SK-MEL-5 (cell line): ENCODE measurements at regions not wholly inside any gene's neighbourhood (a gene's known extent, or its start where the extent isn't known, plus 50 kb on each side); places are given as distances from the start of the nearest gene placed in this dataset.
"Not testable (repeated sequence)": the region's sequence is repeated elsewhere in the genome, so short reads cannot be mapped to it uniquely, and the experiment has no call there.

Experiments
- DNase-seq: peaks from one replicate; pipeline ENCODE4 v3.0.0-alpha.2; 2016; ENCODE audit warnings: low read depth, low spot score
- in situ Hi-C: cut with HindIII; loops from 2 replicates; pipeline ENCODE4 v1.10.0; 2016; ENCODE audit warnings: low sequenced_read_pairs, high pct_unique_total_duplicates, low pct_unique_long_range_greater_than_20kb

GRCh38 chr18:77329651-77330050, 80.0 kb downstream of the GALR1 start:
- in situ Hi-C loops = no loop called here
- no peak for DNase-seq

- in situ Hi-C loops = no loop called here
- DNase-seq = no peak
Measured at GRCh38 chr18:77334876-77335275, 85.2 kb downstream of the GALR1 start.

DNA sequence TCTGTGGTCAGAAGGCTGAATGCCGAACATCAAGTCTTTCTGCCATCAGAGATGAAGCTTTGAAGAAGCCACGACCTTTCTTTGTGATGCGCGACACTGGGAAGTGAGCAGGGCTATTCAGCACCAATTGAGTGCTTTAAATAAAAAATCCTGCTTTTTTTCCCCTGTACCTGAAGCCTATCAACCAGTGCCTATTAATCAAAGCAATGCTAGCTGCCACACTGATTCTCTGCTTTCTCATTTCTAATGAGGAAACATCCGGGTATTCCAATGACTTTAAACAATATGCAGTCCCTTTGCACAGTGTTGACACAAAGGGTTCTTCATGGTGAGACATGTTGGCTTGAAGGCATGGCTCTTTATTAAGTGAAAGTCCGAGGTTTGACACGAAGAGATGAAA, 88.0 kb downstream of the GALR1 start:
- in situ Hi-C loops = no loop called here
- DNase-seq = no peak

DNA sequence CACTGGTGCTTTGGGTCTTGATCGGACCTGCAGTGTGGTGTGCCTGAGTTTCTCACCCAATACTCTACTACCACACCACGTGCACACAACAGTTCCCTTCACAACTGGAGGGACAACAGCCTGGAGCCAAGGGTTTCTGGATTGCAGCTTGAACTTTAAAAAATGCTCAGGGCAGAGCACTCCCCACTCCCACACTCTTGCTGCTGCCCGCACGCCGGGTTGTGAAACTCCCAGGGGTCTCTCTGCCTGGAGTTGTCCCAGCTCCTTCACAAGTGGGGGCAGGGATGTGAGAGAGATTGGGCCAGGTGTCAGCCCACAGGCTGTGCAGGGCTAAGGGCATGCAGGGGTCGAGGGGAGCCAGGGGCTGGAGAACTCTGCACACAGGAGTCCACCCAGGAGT, 89.4 kb downstream of the GALR1 start:
- in situ Hi-C loops = no loop called here
- no peak for DNase-seq

DNA sequence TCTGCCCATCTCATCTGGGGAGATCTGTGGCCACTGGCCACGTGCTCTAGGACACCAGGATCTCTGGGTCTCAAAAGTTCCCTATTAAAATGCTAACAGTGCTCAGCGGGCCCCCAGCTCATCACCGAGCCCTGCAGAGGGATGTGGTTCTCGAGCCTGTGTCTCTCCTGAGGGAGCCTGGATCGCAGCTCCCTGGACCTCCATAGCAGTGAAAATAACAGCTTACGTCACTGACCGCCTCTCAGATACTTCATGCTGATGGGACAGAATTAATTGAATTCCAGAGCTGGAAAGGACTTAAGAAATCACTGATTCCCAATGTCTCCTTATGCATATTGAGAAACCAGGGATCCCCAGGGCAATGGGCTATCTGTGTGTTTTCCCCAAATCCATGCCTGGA, 90.0 kb downstream of the GALR1 start:
- DNase-seq = no peak
- in situ Hi-C loops = no loop called here

DNA sequence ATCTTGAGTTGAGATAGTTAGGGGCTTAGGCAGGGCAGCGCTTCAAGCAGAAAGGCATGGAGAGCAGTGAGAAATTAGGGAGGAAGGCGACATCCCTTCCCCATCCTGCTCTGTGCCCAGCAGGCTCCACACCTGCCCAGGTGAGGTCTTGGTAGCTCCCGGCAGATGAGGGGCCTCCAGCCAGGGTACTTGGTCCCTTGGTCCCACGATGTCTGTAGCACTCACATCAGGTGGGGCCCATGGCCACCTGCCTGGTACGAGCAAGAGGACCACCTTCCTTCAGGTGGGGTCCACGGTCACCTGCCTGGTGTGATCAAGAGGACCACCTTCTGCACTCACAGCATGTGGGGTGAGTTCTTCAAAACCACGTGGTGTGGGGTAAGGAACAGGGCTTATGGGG, 91.2 kb downstream of the GALR1 start:
- in situ Hi-C loops = no loop called here
- DNase-seq = no peak

GRCh38 chr18:77341527-77342325, 92.1 kb downstream of the GALR1 start:
- in situ Hi-C loops = no loop called here
- peak; percentile 9 for DNase-seq

- DNase-seq = no peak
- in situ Hi-C loops = no loop called here
Measured at GRCh38 chr18:77342736-77343135, 93.1 kb downstream of the GALR1 start.

- in situ Hi-C loops = no loop called here
- no peak for DNase-seq
Measured at GRCh38 chr18:77343846-77344510, 94.3 kb downstream of the GALR1 start.

DNA sequence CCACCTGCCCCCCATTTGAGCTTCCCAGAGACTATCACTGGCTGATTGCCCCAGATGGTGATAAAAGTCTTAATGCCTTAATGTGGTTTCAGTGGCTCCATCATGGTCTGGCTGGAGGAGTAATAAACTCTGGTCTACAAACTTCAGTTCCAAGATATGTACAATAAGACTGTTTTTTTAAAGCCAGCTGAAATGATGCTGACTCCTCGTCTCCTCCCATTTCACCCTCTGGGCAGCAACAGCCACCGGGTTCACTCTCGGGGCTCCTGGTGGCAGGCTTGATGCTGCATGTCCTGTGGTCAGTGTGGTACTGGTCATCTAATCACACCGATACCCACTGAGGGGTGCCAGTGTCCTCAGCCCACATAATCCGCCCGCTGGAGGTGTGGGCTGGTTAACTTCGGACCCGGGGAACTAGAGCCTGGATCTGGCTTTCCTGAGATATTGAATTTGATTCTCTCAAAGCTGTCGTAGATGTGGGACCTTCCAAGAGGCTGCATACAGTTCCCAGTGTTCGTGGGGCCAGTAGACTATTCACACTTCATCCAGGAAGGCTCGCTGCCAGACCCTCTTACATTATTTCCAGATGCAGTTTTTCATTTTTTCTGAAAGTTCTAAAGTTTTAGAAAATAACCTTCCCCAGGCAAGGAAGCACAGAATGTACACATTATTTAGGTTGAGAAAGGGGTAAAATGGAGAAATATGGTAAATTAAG, 95.3 kb downstream of the GALR1 start:
- DNase-seq = no peak
- in situ Hi-C loops = no loop called here

- no peak for DNase-seq
- in situ Hi-C loops = no loop called here
Measured at GRCh38 chr18:77346208-77346810, 96.7 kb downstream of the GALR1 start.

- in situ Hi-C loops = not testable (repeated sequence)
- peak; percentile 32 for DNase-seq
Measured at GRCh38 chr18:77353349-77353748, 103.7 kb downstream of the GALR1 start.

DNA sequence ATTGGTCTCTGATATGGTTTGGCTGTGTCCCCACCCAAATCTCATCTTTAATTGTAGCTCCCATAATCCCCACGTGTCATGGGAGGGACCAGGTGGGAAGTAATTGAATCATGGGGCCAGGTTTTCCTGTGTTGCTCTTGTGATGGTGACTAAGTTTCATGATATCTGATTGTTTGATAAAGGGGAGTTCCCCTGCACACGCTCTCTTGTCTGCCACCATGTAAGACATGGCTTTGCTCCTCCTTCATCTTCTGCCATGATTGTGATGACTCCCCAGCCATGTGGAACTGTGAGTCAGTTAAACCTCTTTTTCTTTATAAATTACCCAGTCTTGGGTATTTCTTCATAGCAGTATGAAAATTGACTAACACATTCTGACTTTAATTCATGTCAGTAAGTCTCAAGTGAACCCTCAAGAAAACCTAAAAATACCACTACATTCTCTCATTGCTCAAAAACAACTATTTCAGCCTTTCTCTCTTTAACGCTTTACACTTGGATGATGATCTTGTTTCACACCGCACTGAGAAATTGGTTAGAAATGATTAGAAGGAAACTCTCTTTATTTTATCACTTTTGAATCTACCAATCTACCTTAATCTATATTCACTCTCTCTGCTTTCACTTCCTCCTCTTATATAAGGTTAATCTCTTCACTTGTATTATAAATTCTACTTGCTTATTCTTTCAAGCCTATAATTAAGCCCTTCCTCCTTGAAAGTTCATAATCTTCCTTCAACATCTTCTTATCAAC, 110.1 kb downstream of the GALR1 start:
- in situ Hi-C loops = no loop called here
- no peak for DNase-seq

DNA sequence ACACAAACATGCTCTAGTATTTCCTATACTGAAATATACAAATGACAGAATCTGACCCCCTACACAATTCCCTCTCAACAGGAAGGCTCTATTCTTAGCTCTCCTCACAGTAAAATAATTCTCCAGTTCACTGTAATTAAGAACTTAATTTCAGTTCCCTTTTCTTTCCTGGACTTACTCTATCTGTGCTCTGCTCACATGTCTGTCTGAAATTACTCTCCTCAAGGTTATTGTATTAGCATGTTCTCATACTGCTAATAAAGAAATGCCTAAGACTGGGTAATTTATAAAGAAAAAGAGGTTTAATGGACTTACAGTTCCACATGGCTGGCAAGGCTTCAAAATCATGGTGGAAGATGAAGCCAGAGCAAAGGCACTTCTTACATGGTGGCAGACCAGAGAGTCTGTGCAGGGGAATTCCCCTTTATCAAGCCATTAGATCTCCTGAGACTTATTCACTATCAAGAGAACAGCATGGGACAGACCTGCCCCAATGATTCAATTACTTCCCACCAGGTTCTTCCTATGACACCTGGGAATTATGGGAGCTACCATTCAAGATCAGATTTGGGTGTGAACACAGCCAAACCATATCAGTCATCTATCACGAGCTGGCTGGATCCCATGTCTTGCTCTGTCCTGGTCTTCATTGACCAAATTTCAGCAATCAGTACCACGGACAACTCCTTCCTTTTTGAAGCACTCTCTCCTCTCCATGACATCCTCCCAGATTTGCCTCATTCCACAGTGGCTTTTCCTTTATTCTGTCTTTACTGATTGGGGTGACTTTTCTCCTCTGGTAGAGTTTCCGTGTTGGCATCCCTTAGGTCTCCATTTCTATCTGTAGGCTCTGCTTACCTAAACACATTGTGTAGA, 110.9 kb downstream of the GALR1 start:
- in situ Hi-C loops = no loop called here
- no peak for DNase-seq

GRCh38 chr18:77361382-77361781, 111.7 kb downstream of the GALR1 start:
- in situ Hi-C loops = no loop called here
- DNase-seq = no peak

- in situ Hi-C loops = no loop called here
Measured at GRCh38 chr18:77365667-77366066, 116.0 kb downstream of the GALR1 start.

More at GRCh38 chr18:77365667-77366066, 116.0 kb downstream of the GALR1 start:
- no peak for DNase-seq
